ENCODE measurements at regions not wholly inside any gene's neighbourhood (a gene's known extent, or its start where the extent isn't known, plus 50 kb on each side); places are given as distances from the start of the nearest gene placed in this dataset.

- DNase-seq (ENCODE audit: low read depth) = no peak
Observed at GRCh38 chr7:106165337-106165736, 53.2 kb upstream of the SYPL1 start.

GRCh38 chr7:106163257-106163656 is 51.1 kb upstream of the SYPL1 start:
- DNase-seq (ENCODE audit: low read depth) = no peak
